HCT116 (cell line): ENCODE measurements at regions not wholly inside any gene's neighbourhood (a gene's known extent, or its start where the extent isn't known, plus 50 kb on each side); places are given as distances from the start of the nearest gene placed in this dataset.

ENCODE experiments used
- ATAC-seq: fragments of 200-7000 bp; cut with Tn5 transposase; 2 replicates; pipeline ENCODE4 v1.9.1; 2020; ENCODE audit warnings: mild to moderate bottlenecking, moderate library complexity
- BruUV-seq: library from RNA; stranded (reverse); fragments of 400-500 nt; replicated peaks from 2 replicates; lab custom pipeline; 2021; lab: Mats Ljungman, UMichigan
- CTCF ChIA-PET: fragments of 300-600 bp; sonication (Branson Sonifier 250); formaldehyde crosslinking; loops from one replicate; lab custom pipeline; 2021; ENCODE audit warnings: antibody characterized with exemption; lab: Charles Lee
- POLR2A ChIA-PET: fragments of 300-600, 350-600 bp; sonication (Branson Sonifier 250); formaldehyde crosslinking; loops from one replicate; lab custom pipeline; 2021; ENCODE audit warnings: antibody characterized with exemption; lab: Charles Lee
- RAD21 ChIA-PET, 2 experiments: fragments of 300-600 bp; sonication (Branson Sonifier 250); formaldehyde crosslinking; loops; one replicate each; lab custom pipeline; 2023; ENCODE audit warnings: low total read pairs in 2 of 2; ENCODE audit not compliant: uncharacterized antibody in 2 of 2, unreplicated experiment in 2 of 2, low non-redundant PET in 1 of 2; lab: Charles Lee
- DNase-seq: peaks from one replicate; pipeline ENCODE4 v3.0.0-alpha.2; 2010; ENCODE audit warnings: low read depth, low spot score
- H2AFZ ChIP-seq: fragments of 200-600 bp; shearing (Covaris generic), sonication (generic); 2 replicates; pipeline ENCODE4 v1.6.1; 2017; ENCODE audit warnings: low read depth, mixed run types, mixed read lengths, antibody characterized with exemption, low read length; ENCODE audit not compliant: poor library complexity, severe bottlenecking
- H3K27ac ChIP-seq: 2 replicates; pipeline ENCODE4 v1.5.1; 2012; ENCODE audit warnings: low read depth, low read length
- H3K27me3 ChIP-seq: fragments of 200-600 bp; sonication (generic); 2 replicates; pipeline ENCODE4 v1.6.1; 2016; ENCODE audit warnings: mixed run types, low read length, mixed read lengths; ENCODE audit not compliant: insufficient read depth
- H3K36me3 ChIP-seq, 2 experiments: fragments of 200-500 bp in 1 of 2; fragments of 200-600 bp in 1 of 2; sonication (Bioruptor generic) in 1 of 2; sonication (generic) in 1 of 2; 2 replicates each; pipeline versions ENCODE4 v1.5.1 to v1.6.1; 2014 to 2016; ENCODE audit warnings: low read length in 2 of 2, inconsistent platforms in 1 of 2, mixed read lengths in 1 of 2, mixed run types in 1 of 2; ENCODE audit not compliant: insufficient read depth in 2 of 2, control insufficient read depth in 1 of 2
- H3K4me1 ChIP-seq, 2 experiments: fragments of 200-600 bp in 1 of 2; sonication (generic) in 1 of 2; 2 replicates each; pipeline versions ENCODE4 v1.5.1 to v1.6.1; 2012 to 2017; ENCODE audit warnings: low read length in 2 of 2, inconsistent platforms in 1 of 2, mild to moderate bottlenecking in 1 of 2, mixed read lengths in 1 of 2, mixed run types in 1 of 2, moderate library complexity in 1 of 2; ENCODE audit not compliant: insufficient read depth in 2 of 2, control insufficient read depth in 1 of 2
- H3K4me2 ChIP-seq: fragments of 200-600 bp; sonication (generic); 2 replicates; pipeline ENCODE4 v1.6.1; 2017; ENCODE audit warnings: mixed run types, low read length, mixed read lengths
- H3K4me3 ChIP-seq, 2 experiments: fragments of 200-600 bp in 1 of 2; sonication (generic) in 1 of 2; replicated peaks in 1 of 2; 2 replicates each; pipeline ENCODE4 v1.5.1; 2011 to 2016; ENCODE audit warnings: low read length in 2 of 2, control low read depth in 1 of 2, low read depth in 1 of 2, mild to moderate bottlenecking in 1 of 2, mixed read lengths in 1 of 2, mixed run types in 1 of 2
- H3K79me2 ChIP-seq: fragments of 200-600 bp; sonication (generic); 2 replicates; pipeline ENCODE4 v1.6.1; 2017; ENCODE audit warnings: mild to moderate bottlenecking, mixed run types, low read length, moderate library complexity, mixed read lengths; ENCODE audit not compliant: insufficient read depth
- H3K9ac ChIP-seq: fragments of 200-600 bp; sonication (generic); 2 replicates; pipeline ENCODE4 v1.6.1; 2016; ENCODE audit warnings: low read length, mixed read lengths
- H3K9me2 ChIP-seq: fragments of 200-600 bp; sonication (generic), shearing (Covaris generic); 2 replicates; pipeline ENCODE4 v1.6.1; 2017; ENCODE audit warnings: mixed run types, mild to moderate bottlenecking, moderate library complexity; ENCODE audit not compliant: insufficient read depth
- H3K9me3 ChIP-seq, 2 experiments: fragments of 200-500 bp in 1 of 2; fragments of 200-600 bp in 1 of 2; sonication (Bioruptor generic) in 1 of 2; sonication (generic) in 1 of 2; 2 replicates each; pipeline ENCODE4 v1.6.1; 2014 to 2017; ENCODE audit warnings: low read length in 2 of 2, mixed read lengths in 2 of 2, inconsistent platforms in 1 of 2, low read depth in 1 of 2, mild to moderate bottlenecking in 1 of 2, mixed run types in 1 of 2, moderate library complexity in 1 of 2; ENCODE audit not compliant: control insufficient read depth in 1 of 2, insufficient read depth in 1 of 2
- H4K20me1 ChIP-seq: fragments of 200-600 bp; sonication (generic), shearing (Covaris generic); 2 replicates; pipeline ENCODE4 v1.6.1; 2017; ENCODE audit warnings: mixed run types, mild to moderate bottlenecking, moderate library complexity; ENCODE audit not compliant: insufficient read depth
- ATF3 ChIP-seq: IDR thresholded peaks from 2 replicates; pipeline ENCODE4 v1.6.1; 2012
- CBX3 ChIP-seq: IDR thresholded peaks from 2 replicates; pipeline ENCODE4 v1.6.1; 2012; ENCODE audit warnings: low read depth
- EGR1 ChIP-seq: IDR thresholded peaks from 2 replicates; pipeline ENCODE4 v1.6.1; 2012; ENCODE audit warnings: low read depth
- ELF1 ChIP-seq: IDR thresholded peaks from 2 replicates; pipeline ENCODE4 v1.6.1; 2012; ENCODE audit warnings: low read depth, borderline replicate concordance
- EZH2 ChIP-seq: fragments of 200-600 bp; sonication (generic); IDR thresholded peaks from 2 replicates; pipeline ENCODE4 v1.6.1; 2017; ENCODE audit warnings: antibody characterized with exemption, mixed run types
- EZH2phosphoT487 ChIP-seq: fragments of 200-600 bp; IDR thresholded peaks from 2 replicates; pipeline ENCODE4 v1.6.1; 2018; ENCODE audit warnings: antibody characterized with exemption, borderline replicate concordance
- FOSL1 ChIP-seq: IDR thresholded peaks from 2 replicates; pipeline ENCODE4 v1.6.1; 2012; ENCODE audit warnings: low read depth
- MAX ChIP-seq: IDR thresholded peaks from 2 replicates; pipeline ENCODE4 v1.6.1; 2012
- POLR2AphosphoS5 ChIP-seq: IDR thresholded peaks from 2 replicates; pipeline ENCODE4 v1.6.1; 2011; ENCODE audit warnings: mild to moderate bottlenecking, low read depth, low read length, moderate library complexity
- RAD21 ChIP-seq: IDR thresholded peaks from 2 replicates; pipeline ENCODE4 v1.6.1; 2012; ENCODE audit warnings: low read depth, mild to moderate bottlenecking
- SIN3A ChIP-seq: IDR thresholded peaks from 2 replicates; pipeline ENCODE4 v1.6.1; 2012; ENCODE audit warnings: low read depth
- SP1 ChIP-seq: IDR thresholded peaks from 2 replicates; pipeline ENCODE4 v1.6.1; 2012; ENCODE audit warnings: low read depth
- SRF ChIP-seq: IDR thresholded peaks from 2 replicates; pipeline ENCODE4 v1.6.1; 2012; ENCODE audit warnings: low read depth
- YY1 ChIP-seq: IDR thresholded peaks from 2 replicates; pipeline ENCODE4 v1.6.1; 2011; ENCODE audit warnings: low read length, low read depth, moderate library complexity, mild to moderate bottlenecking; ENCODE audit not compliant: insufficient replicate concordance; ENCODE audit errors: extremely low read depth
- ZBTB33 ChIP-seq: IDR thresholded peaks from 2 replicates; pipeline ENCODE4 v1.6.1; 2011; ENCODE audit warnings: mild to moderate bottlenecking, low read length, moderate library complexity; ENCODE audit not compliant: insufficient replicate concordance; ENCODE audit errors: extremely low read depth
- ZFX ChIP-seq: fragments of 450-650 bp; IDR thresholded peaks from 2 replicates; pipeline ENCODE4 v1.6.1; 2017
- intact Hi-C: fragments of 100-400 bp; cut with micrococcal nuclease; formaldehyde crosslinking; loops from 2 replicates; pipeline ENCODE4 v1.10.0; 2022

GRCh38 chr4:149223659-149224058 is 592.0 kb downstream of the IQCM start:
- Histone ChIP-seq H3K4me1 (no peaks in the 10 kb centered on the region), H3K79me2 (no peaks in the 10 kb centered on the region), H3K4me2 (no peak overlapping the region), H3K9ac (no peak overlapping the region), H3K36me3 (no peaks in the 10 kb centered on the region), H4K20me1 (no peaks in the 10 kb centered on the region), H2AFZ (no peak overlapping the region), H3K27me3 (no peaks in the 10 kb centered on the region), H3K27ac (no peak overlapping the region)
- BruUV-seq = no TSS peak
- ChIA-PET CTCF (interaction anchor here (0.7 kb wide), 1 partner anchor 57 kb away, joined by 4 read pairs; no protein-coding TSS in a partner anchor), POLR2A (no interaction called here)
- DNase-seq (no peak), ATAC-seq (no peak)
- TF ChIP-seq SP1 = no peak
- TF ChIP-seq MAX = no peak
- TF ChIP-seq ELF1 = no peak
- TF ChIP-seq RAD21 = no peak
- TF ChIP-seq EGR1 = no peak
- TF ChIP-seq FOSL1 = no peak
- no peak for TF ChIP-seq EZH2phosphoT487
- no peak for TF ChIP-seq EZH2
- no peak for TF ChIP-seq POLR2AphosphoS5
- no peak for TF ChIP-seq ATF3
- TF ChIP-seq SRF = no peak
- no peak for TF ChIP-seq ZBTB33
- no peak for TF ChIP-seq ZFX
- no peak for TF ChIP-seq CBX3
- no peak for TF ChIP-seq SIN3A
- TF ChIP-seq YY1 = no peak
- TF ChIP-seq, all 23 proteins: peak for 0
- Histone ChIP-seq H3K9me2 (no peaks in the 10 kb centered on the region), H3K9me3 (no peaks in the 10 kb centered on the region), H3K4me3 (no peak overlapping the region)
- RAD21 ChIA-PET = no interaction called here
- intact Hi-C loops = no loop called here
